OCI-LY3 (cell line): ENCODE measurements at regions not wholly inside any gene's neighbourhood (a gene's known extent, or its start where the extent isn't known, plus 50 kb on each side); places are given as distances from the start of the nearest gene placed in this dataset.

Source experiments
- H2AFZ ChIP-seq: fragments of 200-600, 300-600 bp; shearing (Covaris generic); 2 replicates; pipeline ENCODE4 v1.6.0; 2014; ENCODE audit warnings: antibody characterized with exemption, low read depth, low read length
- H3K27ac ChIP-seq: fragments of 200-600, 300-600 bp; sonication (generic); 2 replicates; pipeline ENCODE4 v1.5.1; 2014; ENCODE audit warnings: mild to moderate bottlenecking, low read length, moderate library complexity, mixed read lengths
- H3K27me3 ChIP-seq: fragments of 200-600, 300-600 bp; sonication (generic); 2 replicates; pipeline ENCODE4 v1.6.1; 2014; ENCODE audit warnings: low read depth, low read length, mixed read lengths
- H3K36me3 ChIP-seq: fragments of 200-600, 300-600 bp; sonication (generic); replicated peaks from 2 replicates; pipeline ENCODE3; 2014; ENCODE audit warnings: low read depth, low read length, mixed read lengths
- H3K4me1 ChIP-seq: fragments of 300-600, 200-600 bp; sonication (generic); 2 replicates; pipeline ENCODE4 v1.6.1; 2014; ENCODE audit warnings: low read length, mixed read lengths
- H3K4me2 ChIP-seq: fragments of 200-600, 300-600 bp; sonication (generic); 2 replicates; pipeline ENCODE4 v1.6.1; 2014; ENCODE audit warnings: low read length, mixed read lengths
- H3K4me3 ChIP-seq: fragments of 300-600, 200-600 bp; sonication (generic); 2 replicates; pipeline ENCODE4 v1.5.1; 2014; ENCODE audit warnings: antibody characterized with exemption, mild to moderate bottlenecking, low read length, moderate library complexity
- H3K79me2 ChIP-seq: fragments of 300-600, 200-600 bp; shearing (Covaris generic); 2 replicates; pipeline ENCODE4 v1.6.1; 2014; ENCODE audit warnings: mild to moderate bottlenecking, low read length, mixed read lengths
- H3K9ac ChIP-seq: fragments of 300-600, 200-600 bp; shearing (Covaris generic); 2 replicates; pipeline ENCODE4 v1.6.0; 2014; ENCODE audit warnings: mild to moderate bottlenecking, low read length, moderate library complexity
- H3K9me3 ChIP-seq: fragments of 200-600, 300-600 bp; shearing (Covaris generic); 2 replicates; pipeline ENCODE4 v1.6.1; 2014; ENCODE audit warnings: low read length, mixed read lengths; ENCODE audit not compliant: insufficient read depth
- H4K20me1 ChIP-seq: fragments of 200-600, 300-600 bp; sonication (generic); 2 replicates; pipeline ENCODE4 v1.6.1; 2016; ENCODE audit warnings: low read length, mixed read lengths; ENCODE audit not compliant: insufficient read depth
- CTCF ChIP-seq: fragments of 200-600, 300-600 bp; sonication (generic); IDR thresholded peaks from 2 replicates; pipeline ENCODE4 v1.5.1; 2014; ENCODE audit warnings: antibody characterized with exemption, low read length, low read depth
- EZH2phosphoT487 ChIP-seq: fragments of 200-600 bp; shearing (Covaris generic); IDR thresholded peaks from 2 replicates; pipeline ENCODE4 v1.6.1; 2018; ENCODE audit warnings: antibody characterized with exemption, mixed run types, low read depth

DNA sequence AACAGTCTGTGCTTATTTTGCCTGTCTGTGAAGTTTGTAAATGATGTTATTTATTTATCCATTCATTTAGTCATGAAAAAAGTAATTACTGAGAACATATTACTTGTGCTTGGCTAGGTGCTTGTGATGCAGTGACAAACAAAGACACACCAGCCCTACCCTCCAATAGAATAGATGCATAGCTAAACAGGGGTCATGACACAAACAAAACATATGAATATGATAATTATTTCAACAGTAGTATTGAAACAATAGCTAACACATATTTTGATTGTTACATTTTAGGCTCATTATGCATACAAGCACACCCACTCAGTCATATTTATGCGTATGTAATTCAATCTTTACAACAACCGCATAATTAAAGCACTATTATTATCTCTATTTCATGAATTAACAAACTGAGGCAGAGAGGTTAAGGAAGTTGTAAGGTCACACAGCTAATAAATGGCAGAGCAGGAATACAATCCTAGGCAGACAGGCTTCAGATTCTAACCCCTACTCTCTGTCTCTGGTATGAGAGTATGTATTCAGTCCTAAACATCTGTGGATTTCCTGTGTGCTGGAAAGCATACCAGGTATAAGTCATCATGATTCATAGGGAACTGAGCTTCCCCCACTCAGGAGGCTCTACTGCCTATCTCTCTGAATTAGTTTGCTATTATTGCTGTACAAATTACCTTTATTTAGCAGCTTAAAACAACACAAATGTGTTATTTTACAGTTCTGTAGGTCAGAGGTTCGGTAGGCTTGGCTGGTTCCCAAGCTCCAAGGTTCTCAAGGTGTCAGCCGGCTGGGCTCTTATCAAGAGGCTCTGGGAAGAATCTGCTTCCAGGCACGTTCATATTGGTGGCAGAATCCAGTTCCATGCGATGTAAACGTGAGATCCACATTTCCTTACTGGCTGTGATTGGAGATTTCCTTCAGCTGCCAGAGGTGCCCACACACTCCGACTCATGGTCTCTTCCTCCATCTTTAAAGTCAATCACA is 509.4 kb downstream of the GALC start:
- H4K20me1 ChIP-seq: no peaks in the 10 kb centered on the region
- H3K9me3 ChIP-seq: no peaks in the 10 kb centered on the region
- H3K36me3 ChIP-seq: no peaks in the 10 kb centered on the region
- no peak overlapping the region for H3K9ac ChIP-seq
- H3K27ac ChIP-seq: no peak overlapping the region
- H3K4me2 ChIP-seq: no peak overlapping the region
- H3K4me3 ChIP-seq: no peak overlapping the region
- no peaks in the 10 kb centered on the region for H3K4me1 ChIP-seq
- H2AFZ ChIP-seq: no peak overlapping the region
- TF ChIP-seq CTCF (no peak), EZH2phosphoT487 (no peak)
- no peaks in the 10 kb centered on the region for H3K79me2 ChIP-seq
- no peaks in the 10 kb centered on the region for H3K27me3 ChIP-seq

- no peaks in the 10 kb centered on the region for H3K79me2 ChIP-seq
- no peaks in the 10 kb centered on the region for H3K36me3 ChIP-seq
- no peak overlapping the region for H3K4me2 ChIP-seq
- no peak for TF ChIP-seq EZH2phosphoT487
- TF ChIP-seq CTCF: no peak
- H4K20me1 ChIP-seq: no peaks in the 10 kb centered on the region
- H3K27ac ChIP-seq: no peak overlapping the region
- no peaks in the 10 kb centered on the region for H3K27me3 ChIP-seq
- H2AFZ ChIP-seq: no peak overlapping the region
- H3K9ac ChIP-seq: no peak overlapping the region
- H3K9me3 ChIP-seq: no peaks in the 10 kb centered on the region
- H3K4me3 ChIP-seq: no peak overlapping the region
- peaks cover 6% of the 10 kb centered on the region; the same call in 1 of the 2 replicates for H3K4me1 ChIP-seq
Observed at GRCh38 chr14:87468531-87468930, 524.5 kb downstream of the GALC start.

DNA sequence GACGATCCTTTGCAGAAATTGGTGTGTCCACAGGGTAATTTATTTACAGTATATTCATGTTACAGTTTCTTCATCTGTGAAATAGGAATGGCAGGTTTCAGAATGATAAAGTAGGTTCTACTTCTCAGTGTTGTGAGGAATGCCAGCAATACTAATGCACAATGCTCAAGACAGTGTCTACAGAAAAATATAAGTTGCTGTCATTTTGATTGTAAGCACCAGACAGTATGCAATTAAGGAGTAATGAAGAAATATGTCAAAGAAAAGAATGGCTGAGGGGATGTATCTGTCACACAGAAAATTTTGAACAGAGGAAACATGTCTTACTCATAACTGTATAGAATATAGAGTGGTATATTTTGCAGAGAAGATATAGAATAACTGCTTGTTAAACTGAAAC is 525.4 kb downstream of the GALC start:
- no peaks in the 10 kb centered on the region for H3K9me3 ChIP-seq
- no peak overlapping the region for H2AFZ ChIP-seq
- TF ChIP-seq CTCF: no peak
- no peak for TF ChIP-seq EZH2phosphoT487

DNA sequence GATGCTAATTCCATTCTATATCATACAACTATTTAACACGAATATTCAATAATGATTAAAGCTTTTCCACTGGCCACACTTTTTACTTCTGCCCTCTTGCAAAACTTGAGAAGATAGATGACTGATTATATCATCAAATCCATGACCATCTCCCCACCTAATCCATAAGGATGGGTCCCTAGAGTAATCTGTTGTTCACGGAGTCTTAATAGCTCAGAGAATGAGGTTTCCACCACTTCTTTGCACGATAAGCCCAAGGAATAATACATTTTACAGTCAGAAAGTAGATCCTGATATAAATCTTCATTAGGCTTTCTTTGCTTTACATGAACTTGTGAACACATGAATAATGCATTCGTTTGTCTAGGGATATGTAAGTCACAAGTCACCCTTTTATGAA is 527.2 kb downstream of the GALC start:
- no peaks in the 10 kb centered on the region for H3K9me3 ChIP-seq
- H3K4me2 ChIP-seq: no peak overlapping the region
- H3K36me3 ChIP-seq: no peaks in the 10 kb centered on the region
- no peak overlapping the region for H2AFZ ChIP-seq
- no peak overlapping the region for H3K4me3 ChIP-seq
- no peaks in the 10 kb centered on the region for H3K79me2 ChIP-seq
- TF ChIP-seq CTCF (no peak), EZH2phosphoT487 (no peak)
- no peaks in the 10 kb centered on the region for H4K20me1 ChIP-seq
- no peaks in the 10 kb centered on the region for H3K4me1 ChIP-seq
- no peaks in the 10 kb centered on the region for H3K27me3 ChIP-seq
- no peak overlapping the region for H3K27ac ChIP-seq
- H3K9ac ChIP-seq: no peak overlapping the region

More for the DNA sequence above, 525.4 kb downstream of the GALC start:
- no peak overlapping the region for H3K9ac ChIP-seq
- H3K36me3 ChIP-seq: no peaks in the 10 kb centered on the region
- no peak overlapping the region for H3K27ac ChIP-seq
- peaks cover 4% of the 10 kb centered on the region; the same call in 1 of the 2 replicates for H3K4me1 ChIP-seq
- no peak overlapping the region for H3K4me3 ChIP-seq
- no peaks in the 10 kb centered on the region for H3K79me2 ChIP-seq
- H3K4me2 ChIP-seq: no peak overlapping the region
- no peaks in the 10 kb centered on the region for H4K20me1 ChIP-seq
- H3K27me3 ChIP-seq: no peaks in the 10 kb centered on the region
